ENCODE measurements at regions not wholly inside any gene's neighbourhood (a gene's known extent, or its start where the extent isn't known, plus 50 kb on each side); places are given as distances from the start of the nearest gene placed in this dataset.
"Not testable (repeated sequence)": the region's sequence is repeated elsewhere in the genome, so short reads cannot be mapped to it uniquely, and the experiment has no call there.

DNA sequence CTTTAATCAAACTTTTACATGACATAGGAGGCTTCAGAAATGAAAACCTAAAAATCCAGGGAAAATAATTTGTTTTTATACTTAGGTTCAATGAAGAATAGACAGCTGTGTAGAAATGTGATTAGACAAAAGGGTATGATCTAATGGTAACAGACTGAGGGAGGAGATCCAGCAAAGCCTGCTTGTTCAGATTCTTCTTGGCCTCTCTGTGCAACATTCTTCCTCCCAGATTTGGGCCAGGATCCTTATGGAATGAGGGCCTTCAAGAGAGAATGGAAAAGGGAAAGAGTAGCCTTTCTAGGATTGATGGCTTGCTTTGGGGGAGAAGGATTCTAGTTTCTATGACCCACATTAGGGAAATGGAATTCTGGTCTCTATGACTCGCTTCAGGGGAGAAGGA lies 94.5 kb upstream of the G2E3 start:
- no peaks in the 10 kb centered on the region for H3K9me3 ChIP-seq
- DNase-seq (no peak), ATAC-seq (no peak)
- no peaks in the 10 kb centered on the region for H3K36me3 ChIP-seq
- H3K27me3 ChIP-seq = no peaks in the 10 kb centered on the region
- intact Hi-C loops (cut with DNase I) = no loop called here
- H3K27ac ChIP-seq = no peak overlapping the region
- TF ChIP-seq, protein P1, sequence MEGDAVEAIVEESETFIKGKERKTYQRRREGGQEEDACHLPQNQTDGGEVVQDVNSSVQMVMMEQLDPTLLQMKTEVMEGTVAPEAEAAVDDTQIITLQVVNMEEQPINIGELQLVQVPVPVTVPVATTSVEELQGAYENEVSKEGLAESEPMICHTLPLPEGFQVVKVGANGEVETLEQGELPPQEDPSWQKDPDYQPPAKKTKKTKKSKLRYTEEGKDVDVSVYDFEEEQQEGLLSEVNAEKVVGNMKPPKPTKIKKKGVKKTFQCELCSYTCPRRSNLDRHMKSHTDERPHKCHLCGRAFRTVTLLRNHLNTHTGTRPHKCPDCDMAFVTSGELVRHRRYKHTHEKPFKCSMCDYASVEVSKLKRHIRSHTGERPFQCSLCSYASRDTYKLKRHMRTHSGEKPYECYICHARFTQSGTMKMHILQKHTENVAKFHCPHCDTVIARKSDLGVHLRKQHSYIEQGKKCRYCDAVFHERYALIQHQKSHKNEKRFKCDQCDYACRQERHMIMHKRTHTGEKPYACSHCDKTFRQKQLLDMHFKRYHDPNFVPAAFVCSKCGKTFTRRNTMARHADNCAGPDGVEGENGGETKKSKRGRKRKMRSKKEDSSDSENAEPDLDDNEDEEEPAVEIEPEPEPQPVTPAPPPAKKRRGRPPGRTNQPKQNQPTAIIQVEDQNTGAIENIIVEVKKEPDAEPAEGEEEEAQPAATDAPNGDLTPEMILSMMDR (IDR thresholded peaks at IDR 0.05) = no peak
- no peak overlapping the region for H3K4me3 ChIP-seq
- H3K4me1 ChIP-seq = no peaks in the 10 kb centered on the region

DNA sequence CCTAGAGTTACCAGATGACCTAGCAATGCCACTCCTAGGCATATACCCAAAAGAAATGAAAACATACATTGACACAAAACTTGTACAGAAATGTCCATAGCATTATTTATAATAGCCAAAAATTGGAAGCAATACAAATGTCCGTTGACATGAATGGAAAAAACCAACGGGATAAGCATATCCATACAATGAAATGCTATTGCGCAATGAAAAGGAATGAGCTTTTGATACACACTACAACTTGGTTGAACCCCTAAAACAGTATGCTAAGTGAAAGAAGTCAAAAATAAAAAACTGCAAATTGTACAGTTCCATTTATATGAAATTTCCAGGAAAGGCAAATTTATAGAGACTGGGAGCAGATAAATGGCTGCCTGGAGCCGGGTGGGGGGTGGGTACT lies 90.6 kb upstream of the G2E3 start:
- Histone ChIP-seq H3K4me1 (no peaks in the 10 kb centered on the region), H3K9me3 (no peaks in the 10 kb centered on the region), H3K36me3 (no peaks in the 10 kb centered on the region), H3K4me3 (no peak overlapping the region), H3K27me3 (no peaks in the 10 kb centered on the region), H3K27ac (no peak overlapping the region)
- intact Hi-C loops (cut with DNase I) = no loop called here
- TF ChIP-seq, protein P1 (IDR thresholded peaks at IDR 0.05) = no peak
- DNase-seq = no peak
- ATAC-seq = no peak

DNA sequence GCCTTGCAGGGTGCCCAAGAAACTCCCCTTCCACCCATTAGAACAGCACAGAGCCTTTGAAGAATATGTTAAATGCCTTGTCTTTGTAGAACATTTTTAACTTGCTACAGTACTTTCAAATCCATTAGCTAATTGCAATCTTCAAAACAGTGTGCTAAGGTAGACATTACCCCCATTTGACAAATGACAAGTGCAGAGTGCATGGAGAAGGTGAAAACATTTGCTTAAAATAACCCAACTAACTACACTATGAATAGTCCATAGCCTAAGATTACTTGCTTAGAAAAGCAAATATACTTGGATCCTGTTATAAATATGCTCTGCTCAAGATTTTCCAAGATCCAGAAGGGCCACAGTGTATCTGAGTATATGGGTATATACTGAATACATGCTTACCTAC lies 87.0 kb upstream of the G2E3 start:
- DNase-seq = no peak
- Histone ChIP-seq H3K27ac (no peak overlapping the region), H3K9me3 (no peaks in the 10 kb centered on the region), H3K4me3 (no peak overlapping the region), H3K4me1 (no peaks in the 10 kb centered on the region), H3K27me3 (no peaks in the 10 kb centered on the region), H3K36me3 (no peaks in the 10 kb centered on the region)
- TF ChIP-seq, protein P1 (IDR thresholded peaks at IDR 0.05) = no peak
- intact Hi-C loops (cut with DNase I) = no loop called here
- no peak for ATAC-seq

DNA sequence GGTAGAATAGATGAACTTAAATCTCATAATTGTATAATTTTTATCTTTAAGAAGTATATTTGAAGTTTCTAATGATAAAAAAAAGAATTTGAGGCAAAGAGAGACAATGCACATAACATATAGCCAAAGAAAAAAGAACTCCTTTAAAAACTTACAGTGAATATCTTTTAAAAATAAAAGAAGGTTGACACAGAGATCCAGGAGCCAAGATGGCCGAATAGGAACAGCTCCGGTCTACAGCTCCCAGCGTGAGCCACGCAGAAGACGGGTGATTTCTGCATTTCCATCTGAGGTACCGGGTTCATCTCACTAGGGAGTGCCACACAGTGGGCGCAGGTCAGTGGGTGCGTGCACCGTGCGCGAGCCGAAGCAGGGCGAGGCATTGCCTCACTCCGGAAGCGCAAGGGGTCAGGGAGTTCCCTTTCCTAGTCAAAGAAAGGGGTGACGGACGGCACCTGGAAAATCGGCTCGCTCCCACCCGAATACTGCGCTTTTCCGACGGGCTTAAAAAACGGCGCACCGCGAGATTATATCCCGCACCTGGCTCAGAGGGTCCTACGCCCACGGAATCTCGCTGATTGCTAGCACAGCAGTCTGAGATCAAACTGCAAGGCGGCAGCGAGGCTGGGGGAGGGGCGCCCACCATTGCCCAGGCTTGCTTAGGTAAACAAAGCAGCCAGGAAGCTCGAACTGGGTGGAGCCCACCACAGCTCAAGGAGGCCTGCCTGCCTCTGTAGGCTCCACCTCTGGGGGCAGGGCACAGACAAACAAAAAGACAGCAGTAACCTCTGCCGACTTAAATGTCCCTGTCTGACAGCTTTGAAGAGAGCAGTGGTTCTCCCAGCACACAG lies 84.9 kb upstream of the G2E3 start:
- H3K27me3 ChIP-seq; intact Hi-C loops (cut with DNase I); H3K4me3 ChIP-seq; H3K4me1 ChIP-seq; ATAC-seq; H3K9me3 ChIP-seq; DNase-seq; H3K36me3 ChIP-seq; H3K27ac ChIP-seq: not testable (repeated sequence)

DNA sequence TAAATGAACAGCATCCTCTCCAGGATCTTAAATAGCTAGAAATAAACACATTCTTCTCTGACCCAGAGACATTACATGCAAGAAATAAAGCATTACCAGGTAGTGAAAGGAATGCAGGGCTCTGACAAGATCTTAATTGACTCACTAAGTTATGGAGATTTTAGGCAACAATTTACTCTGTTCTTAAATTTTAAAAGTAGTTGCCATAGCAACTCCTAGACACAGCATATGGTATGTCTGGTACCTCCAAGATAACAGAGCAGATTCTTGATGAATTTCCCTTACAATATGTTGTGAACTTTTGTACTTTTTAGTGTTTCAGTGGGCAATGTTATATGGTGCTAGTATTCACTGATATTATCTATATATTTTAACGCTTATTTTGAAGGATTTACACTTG lies 76.7 kb upstream of the G2E3 start:
- Histone ChIP-seq H3K4me1 (no peaks in the 10 kb centered on the region), H3K27ac (no peak overlapping the region), H3K27me3 (no peaks in the 10 kb centered on the region), H3K9me3 (no peaks in the 10 kb centered on the region), H3K4me3 (no peak overlapping the region), H3K36me3 (no peaks in the 10 kb centered on the region)
- intact Hi-C loops (cut with DNase I) = no loop called here
- no peak for DNase-seq
- TF ChIP-seq, protein P1 (IDR thresholded peaks at IDR 0.05) = no peak
- ATAC-seq = no peak

DNA sequence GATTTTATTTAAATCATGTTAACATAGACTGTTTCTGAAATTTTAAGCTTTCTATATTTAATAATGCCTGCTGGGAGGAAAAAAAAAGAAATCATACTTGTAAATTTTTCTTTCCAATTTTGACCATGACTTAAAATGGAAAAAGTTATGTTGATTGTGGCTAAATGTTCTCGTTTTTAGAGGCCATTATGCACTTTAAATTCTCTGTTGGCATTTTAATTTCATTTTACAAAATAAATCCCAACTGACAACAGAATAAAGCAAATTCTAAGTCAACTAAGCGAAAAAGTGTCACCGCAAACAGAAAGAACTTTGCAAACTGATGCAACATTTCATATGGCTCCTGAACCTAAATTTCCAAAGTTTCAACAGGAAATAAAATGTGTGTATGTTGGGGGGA lies 74.8 kb upstream of the G2E3 start:
- Histone ChIP-seq H3K4me1 (no peaks in the 10 kb centered on the region), H3K27ac (no peak overlapping the region), H3K9me3 (peaks cover 0 to 6% of the 10 kb centered on the region in 2 donors), H3K4me3 (no peak overlapping the region), H3K27me3 (no peaks in the 10 kb centered on the region), H3K36me3 (no peaks in the 10 kb centered on the region)
- DNase-seq = no peak
- ATAC-seq = no peak
- TF ChIP-seq, protein P1 (IDR thresholded peaks at IDR 0.05) = no peak
- intact Hi-C loops (cut with DNase I) = no loop called here

Data from left lung (tissue), 4 donors.